Sigmoid colon (tissue), 6 donors: ENCODE measurements at regions not wholly inside any gene's neighbourhood (a gene's known extent, or its start where the extent isn't known, plus 50 kb on each side); places are given as distances from the start of the nearest gene placed in this dataset.

Experiments used
- DNase-seq: peaks from one replicate; pipeline ENCODE4 v3.0.0-alpha.2; 2019
- H3K27ac ChIP-seq, 4 donors: fragments of 200-600 bp; sonication (generic); one replicate each; pipeline ENCODE4 v1.5.1; 2016 to 2019; ENCODE audit warnings: mild to moderate bottlenecking in 1 of 4
- H3K27me3 ChIP-seq, 3 donors: fragments of 200-600 bp; sonication (generic); one replicate each; pipeline ENCODE4 v1.5.1; 2019; ENCODE audit warnings: mild to moderate bottlenecking in 1 of 3
- H3K36me3 ChIP-seq, 4 donors: fragments of 200-600 bp; sonication (generic); one replicate each; pipeline ENCODE4 v1.5.1; 2016 to 2019
- H3K4me1 ChIP-seq, 4 donors: fragments of 200-600 bp; sonication (generic); one replicate each; pipeline ENCODE4 v1.5.1; 2017 to 2019
- H3K4me3 ChIP-seq, 4 donors: fragments of 200-600 bp; sonication (generic); one replicate each; pipeline ENCODE4 v1.5.1; 2017 to 2019; ENCODE audit warnings: mild to moderate bottlenecking in 2 of 4, moderate library complexity in 1 of 4
- H3K9me3 ChIP-seq, 4 donors: fragments of 200-600 bp in 3 of 4; sonication (generic) in 3 of 4; one replicate each; pipeline versions ENCODE4 v1.5.1 to v1.6.1; 2013 to 2019
- CTCF ChIP-seq, 4 experiments: fragments of 450-650 bp in 3 of 4; fragments of 200-600 bp in 1 of 4; IDR thresholded peaks; one replicate each; pipeline ENCODE4 v1.5.1; 2016 to 2019; ENCODE audit warnings: antibody characterized with exemption in 4 of 4, mild to moderate bottlenecking in 3 of 4, moderate library complexity in 2 of 4
- EP300 ChIP-seq, 4 donors: sonication (generic); formaldehyde crosslinking; IDR thresholded peaks; one replicate each; pipeline ENCODE4 v1.6.1; 2017; ENCODE audit warnings: antibody characterized with exemption in 4 of 4
- POLR2A ChIP-seq, 2 donors: fragments of 450-650 bp; IDR thresholded peaks; one replicate each; pipeline ENCODE4 v1.6.1; 2016; ENCODE audit warnings: antibody characterized with exemption in 2 of 2, mild to moderate bottlenecking in 2 of 2, moderate library complexity in 2 of 2
- POLR2AphosphoS5 ChIP-seq, 4 donors: sonication (generic); formaldehyde crosslinking; IDR thresholded peaks; one replicate each; pipeline ENCODE4 v1.6.1; 2017; ENCODE audit warnings: antibody characterized with exemption in 4 of 4
- WGBS, 2 donors: extraction: QIAGEN DNeasy Blood & Tissue Kit; methylation state at CpG; one replicate each; pipeline ENCODE4 v1.1.7; 2013; 5-methylcytosine and 5-hydroxymethylcytosine counted together
- intact Hi-C: fragments of 100-400 bp; cut with DNase I; formaldehyde crosslinking; loops from one replicate; pipeline ENCODE4 v1.15.1; 2023
- donor health status: healthy with polysubstance abuse.
- donor health status: healthy.

GRCh38 chr16:17029602-17030350, 441.0 kb downstream of the XYLT1 start:
- DNase-seq, result no peak
- H3K36me3 ChIP-seq, result no peaks in the 10 kb centered on the region
- no peaks in the 10 kb centered on the region for H3K27me3 ChIP-seq
- 41 to 55% methylated on average over 1 of the region's 1 CpG for WGBS, 2 donors
- intact Hi-C loops, result no loop called here
- H3K4me3 ChIP-seq, result no peak overlapping the region
- TF ChIP-seq POLR2A (IDR thresholded peaks at IDR 0.05) (no peak), POLR2AphosphoS5 (IDR thresholded peaks at IDR 0.05) (no peak), CTCF (IDR thresholded peaks at IDR 0.05) (no peak), EP300 (IDR thresholded peaks at IDR 0.05) (no peak)
- no peak overlapping the region for H3K27ac ChIP-seq
- H3K9me3 ChIP-seq, result no peaks in the 10 kb centered on the region
- no peaks in the 10 kb centered on the region for H3K4me1 ChIP-seq

- no peak overlapping the region for H3K27ac ChIP-seq
- no peak overlapping the region for H3K4me3 ChIP-seq
- no peak for TF ChIP-seq POLR2AphosphoS5 (IDR thresholded peaks at IDR 0.05)
- no peak for TF ChIP-seq POLR2A (IDR thresholded peaks at IDR 0.05)
- WGBS, 2 donors, result 78 to 89% methylated on average over 1 of the region's 1 CpG
- no peaks in the 10 kb centered on the region for H3K36me3 ChIP-seq
- intact Hi-C loops, result no loop called here
- no peaks in the 10 kb centered on the region for H3K27me3 ChIP-seq
- no peaks in the 10 kb centered on the region for H3K9me3 ChIP-seq
- no peaks in the 10 kb centered on the region for H3K4me1 ChIP-seq
- no peak for DNase-seq
Observed at GRCh38 chr16:17031484-17032268, 439.1 kb downstream of the XYLT1 start.

- Histone ChIP-seq H3K27me3 (no peaks in the 10 kb centered on the region), H3K27ac (no peak overlapping the region), H3K9me3 (no peaks in the 10 kb centered on the region), H3K36me3 (no peaks in the 10 kb centered on the region), H3K4me3 (no peak overlapping the region), H3K4me1 (no peaks in the 10 kb centered on the region)
- intact Hi-C loops, result no loop called here
- DNase-seq, result no peak
- 89 to 90% methylated on average over 6 of the region's 6 CpGs for WGBS, 2 donors
- no peak for TF ChIP-seq EP300 (IDR thresholded peaks at IDR 0.05)
- TF ChIP-seq POLR2A (IDR thresholded peaks at IDR 0.05), result no peak
- no peak for TF ChIP-seq CTCF (IDR thresholded peaks at IDR 0.05)
- TF ChIP-seq POLR2AphosphoS5 (IDR thresholded peaks at IDR 0.05), result no peak
Observed at GRCh38 chr16:17032332-17032731, 438.4 kb downstream of the XYLT1 start.

GRCh38 chr16:17034477-17035252, 436.1 kb downstream of the XYLT1 start:
- Histone ChIP-seq H3K27ac (no peak overlapping the region), H3K27me3 (no peaks in the 10 kb centered on the region), H3K4me1 (no peaks in the 10 kb centered on the region), H3K36me3 (no peaks in the 10 kb centered on the region), H3K9me3 (no peaks in the 10 kb centered on the region), H3K4me3 (no peak overlapping the region)
- 89 to 94% methylated on average over 1 of the region's 1 CpG for WGBS, 2 donors
- no peak for TF ChIP-seq EP300 (IDR thresholded peaks at IDR 0.05)
- TF ChIP-seq CTCF (IDR thresholded peaks at IDR 0.05), result no peak
- TF ChIP-seq POLR2AphosphoS5 (IDR thresholded peaks at IDR 0.05), result no peak
- no peak for TF ChIP-seq POLR2A (IDR thresholded peaks at IDR 0.05)
- intact Hi-C loops, result no loop called here
- no peak for DNase-seq

GRCh38 chr16:17037499-17037898, 433.3 kb downstream of the XYLT1 start:
- DNase-seq, result no peak
- WGBS, 2 donors, result 37 to 63% methylated on average over 5 of the region's 5 CpGs
- Histone ChIP-seq H3K36me3 (no peaks in the 10 kb centered on the region), H3K27me3 (no peaks in the 10 kb centered on the region), H3K27ac (no peak overlapping the region), H3K4me3 (no peak overlapping the region), H3K4me1 (no peaks in the 10 kb centered on the region), H3K9me3 (no peaks in the 10 kb centered on the region)
- TF ChIP-seq POLR2AphosphoS5 (IDR thresholded peaks at IDR 0.05) (no peak), CTCF (IDR thresholded peaks at IDR 0.05) (no peak), POLR2A (IDR thresholded peaks at IDR 0.05) (no peak), EP300 (IDR thresholded peaks at IDR 0.05) (no peak)
- intact Hi-C loops, result no loop called here
